ENCODE measurements at regions not wholly inside any gene's neighbourhood (a gene's known extent, or its start where the extent isn't known, plus 50 kb on each side); places are given as distances from the start of the nearest gene placed in this dataset.

- no peak for DNase-seq
Measured at GRCh38 chr1:87880764-87881163, 552.1 kb downstream of the LMO4 start.

- DNase-seq = no peak
Measured at GRCh38 chr1:87883906-87884305, 555.2 kb downstream of the LMO4 start.

- DNase-seq = no peak
Measured at GRCh38 chr1:87884581-87884980, 555.9 kb downstream of the LMO4 start.

- DNase-seq = no peak
Measured at GRCh38 chr1:87885278-87886025, 556.8 kb downstream of the LMO4 start.

- no peak for DNase-seq
Measured at GRCh38 chr1:87887100-87887499, 558.4 kb downstream of the LMO4 start.

GRCh38 chr1:87888446-87888845 is 559.8 kb downstream of the LMO4 start:
- DNase-seq = no peak

GRCh38 chr1:87894062-87894461 is 565.4 kb downstream of the LMO4 start:
- no peak for DNase-seq

- DNase-seq = peak; percentile 41
Measured at GRCh38 chr1:87897481-87897880, 568.8 kb downstream of the LMO4 start.

- no peak for DNase-seq
Measured at GRCh38 chr1:87898431-87898830, 569.8 kb downstream of the LMO4 start.

GRCh38 chr1:87899017-87899416 is 570.3 kb downstream of the LMO4 start:
- DNase-seq = no peak

GRCh38 chr1:87899746-87900145 is 571.1 kb downstream of the LMO4 start:
- DNase-seq = no peak

GRCh38 chr1:87902830-87903229 is 574.1 kb downstream of the LMO4 start:
- peak; percentile 93 for DNase-seq

GRCh38 chr1:87903242-87903641 is 574.6 kb downstream of the LMO4 start:
- no peak for DNase-seq

GRCh38 chr1:87904651-87905050 is 576.0 kb downstream of the LMO4 start:
- DNase-seq = no peak

GRCh38 chr1:87905651-87906050 is 577.0 kb downstream of the LMO4 start:
- DNase-seq = peak; percentile 38

- DNase-seq = no peak
Measured at GRCh38 chr1:87906078-87906477, 577.4 kb downstream of the LMO4 start.

GRCh38 chr1:87913361-87913760 is 584.7 kb downstream of the LMO4 start:
- no peak for DNase-seq

- no peak for DNase-seq
Measured at GRCh38 chr1:87914396-87914795, 585.7 kb downstream of the LMO4 start.

- no peak for DNase-seq
Measured at GRCh38 chr1:87915771-87916170, 587.1 kb downstream of the LMO4 start.

- DNase-seq = no peak
Measured at GRCh38 chr1:87916965-87917364, 588.3 kb downstream of the LMO4 start.

GRCh38 chr1:87918398-87918797 is 589.7 kb downstream of the LMO4 start:
- DNase-seq = peak; percentile 36

- no peak for DNase-seq
Measured at GRCh38 chr1:87922885-87923284, 594.2 kb downstream of the LMO4 start.

GRCh38 chr1:87926131-87926830 is 597.6 kb downstream of the LMO4 start:
- DNase-seq = no peak

GRCh38 chr1:87926921-87927320 is 598.2 kb downstream of the LMO4 start:
- DNase-seq = peak; percentile 22

All from tongue (tissue), 1 donor.